ENCODE measurements at regions not wholly inside any gene's neighbourhood (a gene's known extent, or its start where the extent isn't known, plus 50 kb on each side); places are given as distances from the start of the nearest gene placed in this dataset.
A peak's percentile ranks its signal among the peaks of the same experiment; 100 is the strongest.

GRCh38 chr6:14742680-14743079 lies 503.2 kb upstream of the JARID2 start:
- ChIA-PET POLR2A (interaction anchor here (0.8 kb wide), 1 partner anchor 506 kb away, joined by 4 read pairs; no protein-coding TSS in a partner anchor), CTCF (no interaction called here)
- Mint-ChIP-seq H3K9me3 (peaks cover 4% of the 10 kb centered on the region), H3K36me3 (ENCODE audit: low read depth) (no peaks in the 10 kb centered on the region), H3K4me1 (peaks cover 31% of the 10 kb centered on the region), H3K4me3 (no peak overlapping the region), H3K27me3 (peaks cover 2% of the 10 kb centered on the region), H3K27ac (no peak overlapping the region)
- DNase-seq (no peak), ATAC-seq (ENCODE audit: low read depth) (no peak)
- intact Hi-C loops (cut with micrococcal nuclease), result no loop called here
- TF ChIP-seq CTCF (IDR thresholded peaks at IDR 0.05), result no peak

- CTCF ChIA-PET, result no interaction called here
- peak overlapping the region; percentile 4 for H3K27ac Mint-ChIP-seq
- peaks cover 2% of the 10 kb centered on the region for H3K27me3 Mint-ChIP-seq
- H3K4me1 Mint-ChIP-seq, result peaks cover 29% of the 10 kb centered on the region
- no peak for DNase-seq
- TF ChIP-seq CTCF (IDR thresholded peaks at IDR 0.05), result no peak
- POLR2A ChIA-PET, result no interaction called here
- no peak overlapping the region for H3K4me3 Mint-ChIP-seq
- ATAC-seq (ENCODE audit: low read depth), result no peak
- H3K9me3 Mint-ChIP-seq, result peaks cover 4% of the 10 kb centered on the region
- H3K36me3 Mint-ChIP-seq (ENCODE audit: low read depth), result no peaks in the 10 kb centered on the region
- intact Hi-C loops (cut with micrococcal nuclease), result no loop called here
Measured at GRCh38 chr6:14743144-14743473, 502.8 kb upstream of the JARID2 start.

GRCh38 chr6:14743474-14744211 lies 502.2 kb upstream of the JARID2 start:
- H3K27ac Mint-ChIP-seq, result peak overlapping the region; percentile 20
- ChIA-PET POLR2A (no interaction called here), CTCF (no interaction called here)
- intact Hi-C loops (cut with micrococcal nuclease), result no loop called here
- peaks cover 2% of the 10 kb centered on the region for H3K27me3 Mint-ChIP-seq
- H3K36me3 Mint-ChIP-seq (ENCODE audit: low read depth), result no peaks in the 10 kb centered on the region
- peaks cover 27% of the 10 kb centered on the region for H3K4me1 Mint-ChIP-seq
- no peak for DNase-seq
- peak; percentile 62 for ATAC-seq (ENCODE audit: low read depth)
- no peak for TF ChIP-seq CTCF (IDR thresholded peaks at IDR 0.05)
- H3K9me3 Mint-ChIP-seq, result peaks cover 4% of the 10 kb centered on the region
- no peak overlapping the region for H3K4me3 Mint-ChIP-seq

- DNase-seq (no peak), ATAC-seq (ENCODE audit: low read depth) (no peak)
- Mint-ChIP-seq H3K4me1 (peaks cover 24% of the 10 kb centered on the region), H3K27me3 (peaks cover 2% of the 10 kb centered on the region), H3K36me3 (ENCODE audit: low read depth) (no peaks in the 10 kb centered on the region), H3K27ac (no peak overlapping the region), H3K9me3 (peaks cover 4% of the 10 kb centered on the region), H3K4me3 (no peak overlapping the region)
- TF ChIP-seq CTCF (IDR thresholded peaks at IDR 0.05), result no peak
- CTCF ChIA-PET, result no interaction called here
- POLR2A ChIA-PET, result interaction anchor here (1.0 kb wide), 1 partner anchor 8 kb away, joined by 6 read pairs; no protein-coding TSS in a partner anchor
- intact Hi-C loops (cut with micrococcal nuclease), result no loop called here
Measured at GRCh38 chr6:14744212-14744556, 501.7 kb upstream of the JARID2 start.

GRCh38 chr6:14746139-14746837 lies 499.6 kb upstream of the JARID2 start:
- H3K27ac Mint-ChIP-seq, result no peak overlapping the region
- CTCF ChIA-PET, result no interaction called here
- POLR2A ChIA-PET, result interaction anchor here (0.6 to 0.8 kb wide), 2 partner anchors 12 to 649 kb away, joined by 3 to 4 read pairs; no protein-coding TSS in a partner anchor
- H3K9me3 Mint-ChIP-seq, result peaks cover 4% of the 10 kb centered on the region
- peaks cover 2% of the 10 kb centered on the region for H3K27me3 Mint-ChIP-seq
- DNase-seq (no peak), ATAC-seq (ENCODE audit: low read depth) (no peak)
- H3K4me3 Mint-ChIP-seq, result no peak overlapping the region
- H3K4me1 Mint-ChIP-seq, result peaks cover 13% of the 10 kb centered on the region
- intact Hi-C loops (cut with micrococcal nuclease), result no loop called here
- no peaks in the 10 kb centered on the region for H3K36me3 Mint-ChIP-seq (ENCODE audit: low read depth)
- no peak for TF ChIP-seq CTCF (IDR thresholded peaks at IDR 0.05)

Measured in activated B cell treated with CpG ODN at 0.5 μM for 24 hours (primary cell).